GM19467 (cell line): ENCODE measurements at regions not wholly inside any gene's neighbourhood (a gene's known extent, or its start where the extent isn't known, plus 50 kb on each side); places are given as distances from the start of the nearest gene placed in this dataset.

ENCODE experiments used
- ATAC-seq: cut with Tn5 transposase; IDR thresholded peaks from one replicate; pipeline ENCODE4 v1.9.1; 2021; ENCODE audit warnings: mild to moderate bottlenecking, moderate library complexity; ENCODE audit not compliant: unreplicated experiment

DNA sequence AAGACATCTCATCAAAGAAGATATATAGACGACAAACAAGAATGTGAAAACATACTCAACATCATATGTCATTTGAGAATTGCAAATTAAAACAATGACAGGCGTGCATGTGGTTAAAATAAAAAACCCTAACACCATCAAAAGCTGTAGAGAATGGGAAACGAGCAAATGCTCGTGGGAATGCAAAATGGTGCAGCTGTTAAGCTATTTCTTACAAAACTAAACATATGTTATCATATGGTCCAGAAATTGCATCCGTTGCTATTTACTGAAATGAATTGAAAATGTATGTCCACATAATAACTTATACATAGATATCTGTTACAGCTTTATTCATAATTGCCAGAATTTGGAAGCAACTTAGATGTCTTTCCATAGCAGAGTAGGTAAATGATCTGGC, 574.4 kb downstream of the TNS3 start:
- ATAC-seq, result no peak

DNA sequence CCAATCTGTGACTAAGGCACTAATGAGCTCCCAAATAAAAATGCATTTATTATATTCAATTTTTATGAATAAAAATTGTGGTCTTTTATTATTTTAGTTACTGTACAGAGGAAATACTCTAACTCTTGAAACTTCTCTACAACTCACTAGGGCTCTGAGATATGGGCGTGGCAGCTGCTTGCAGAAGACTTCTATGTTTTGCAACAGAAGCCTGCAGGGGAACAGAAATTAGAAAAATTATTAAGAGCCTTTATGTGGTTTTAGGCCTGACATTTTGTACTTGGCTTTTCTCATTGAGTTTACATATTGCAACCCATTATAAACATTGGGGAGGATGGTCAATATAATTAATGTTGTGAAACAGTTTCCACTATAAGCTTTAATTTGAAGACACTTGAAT, 581.4 kb downstream of the TNS3 start:
- ATAC-seq, result no peak

DNA sequence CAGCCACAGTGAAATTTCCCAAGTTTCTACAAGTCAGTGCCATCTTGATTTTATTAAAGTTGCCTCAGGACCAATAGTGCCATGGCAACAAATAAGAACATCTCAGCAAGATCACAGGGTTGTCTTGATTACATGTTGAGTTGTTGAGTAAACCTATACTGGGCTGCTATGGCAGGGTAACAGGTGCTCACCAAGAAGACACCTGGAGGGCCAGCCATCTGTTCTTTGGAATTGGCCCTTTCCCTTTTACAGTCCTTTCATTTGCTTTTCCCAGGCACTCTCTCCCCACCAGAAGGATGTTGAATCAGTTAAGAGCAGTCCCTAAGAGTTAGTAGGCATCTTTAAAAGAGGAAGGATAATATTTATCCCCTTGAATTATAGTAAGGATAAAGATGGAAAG, 582.0 kb downstream of the TNS3 start:
- ATAC-seq, result no peak

DNA sequence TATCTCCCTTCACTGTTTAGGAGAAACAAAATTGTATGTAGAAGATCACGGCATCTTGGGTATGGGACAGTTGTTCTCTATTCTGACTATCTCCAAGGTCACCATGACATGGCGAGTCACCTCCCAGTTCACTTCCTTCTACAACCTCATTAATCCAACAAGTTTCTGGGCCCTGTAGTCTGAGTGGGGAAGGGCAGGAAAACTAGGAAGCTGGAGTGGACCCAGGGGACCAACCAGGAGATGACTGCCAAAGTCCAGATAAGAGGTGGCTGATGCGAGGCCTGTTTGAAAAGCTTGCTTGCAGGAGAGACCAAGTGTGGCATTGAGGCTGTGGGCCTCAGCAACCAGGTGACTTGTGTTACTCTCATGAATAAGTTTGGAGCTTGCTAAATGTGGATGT, 584.9 kb downstream of the TNS3 start:
- no peak for ATAC-seq

DNA sequence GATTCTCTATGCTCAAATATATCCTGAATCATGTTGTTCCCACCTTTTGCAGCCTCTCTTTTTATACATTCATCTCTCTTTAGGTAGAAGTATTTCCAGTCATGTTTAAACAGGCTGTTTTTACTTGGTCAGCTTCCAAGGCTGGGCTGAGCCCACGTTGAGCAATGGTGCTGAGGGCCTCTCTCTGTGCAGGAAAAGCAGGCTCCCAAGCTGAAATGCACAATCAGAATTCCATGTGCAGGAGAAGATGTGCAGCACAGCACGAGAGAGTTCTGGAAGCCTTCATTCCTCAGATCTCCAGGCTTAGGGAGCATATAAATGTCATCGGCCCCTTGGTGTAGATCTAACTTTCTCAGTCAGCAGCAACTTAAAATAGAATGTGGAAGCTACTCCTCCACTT, 588.5 kb downstream of the TNS3 start:
- ATAC-seq, result no peak

DNA sequence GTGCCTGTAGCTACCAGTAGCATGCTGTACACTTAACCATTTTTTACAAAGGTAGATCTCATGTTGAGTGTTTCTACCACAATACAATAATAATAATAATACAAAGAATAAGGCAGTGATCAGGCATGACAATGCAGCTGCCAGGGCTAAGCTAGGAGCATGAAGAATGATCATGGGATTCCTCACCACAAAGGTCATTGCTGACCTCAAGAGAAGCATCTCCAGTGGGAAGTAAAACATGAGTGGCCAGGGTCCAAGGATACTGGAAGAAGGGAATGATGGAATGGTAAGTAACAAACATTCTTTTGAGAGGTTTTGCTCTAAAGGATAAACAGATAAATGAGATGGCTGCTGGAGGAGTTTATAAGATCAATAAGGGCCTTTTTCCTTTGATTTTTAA, 591.1 kb downstream of the TNS3 start:
- ATAC-seq, result no peak

DNA sequence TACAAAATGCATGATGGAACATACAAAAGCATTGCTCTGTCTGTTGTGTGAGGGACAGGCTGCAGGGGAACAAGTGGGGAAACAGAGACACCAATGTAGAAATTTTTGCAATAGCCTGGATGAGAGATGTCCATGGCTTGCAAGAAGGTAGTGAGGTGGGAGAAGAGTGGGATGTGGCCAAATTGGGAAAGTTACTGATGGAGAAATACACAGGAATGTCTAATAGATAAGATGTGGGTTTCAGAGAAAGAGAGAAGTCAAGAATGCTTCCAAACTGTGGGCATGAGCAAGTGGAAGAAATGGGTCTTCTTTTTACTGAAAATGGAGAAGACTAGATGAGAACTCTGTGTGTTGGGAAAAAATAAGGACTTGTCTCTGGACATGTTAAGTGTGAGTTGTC, 592.7 kb downstream of the TNS3 start:
- ATAC-seq, result no peak

DNA sequence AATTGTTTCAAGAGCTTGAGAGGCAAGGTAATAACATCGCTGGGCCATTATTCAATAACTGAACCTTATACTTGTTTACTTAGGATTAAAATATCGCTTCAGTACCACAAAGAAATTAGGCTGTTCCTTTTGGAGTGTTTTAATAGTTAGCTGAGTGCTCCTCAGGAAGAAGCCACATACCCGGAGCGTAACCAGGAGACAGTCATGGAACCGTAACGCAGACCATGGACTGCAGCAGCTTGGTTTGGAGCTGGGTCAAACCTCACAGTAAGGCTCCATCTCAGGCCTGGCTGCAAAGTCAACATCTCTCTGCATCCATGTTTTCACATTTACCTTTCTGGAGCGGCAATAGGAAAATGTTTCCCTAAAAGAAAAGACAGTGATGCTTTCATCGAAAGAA, 599.0 kb downstream of the TNS3 start:
- no peak for ATAC-seq

DNA sequence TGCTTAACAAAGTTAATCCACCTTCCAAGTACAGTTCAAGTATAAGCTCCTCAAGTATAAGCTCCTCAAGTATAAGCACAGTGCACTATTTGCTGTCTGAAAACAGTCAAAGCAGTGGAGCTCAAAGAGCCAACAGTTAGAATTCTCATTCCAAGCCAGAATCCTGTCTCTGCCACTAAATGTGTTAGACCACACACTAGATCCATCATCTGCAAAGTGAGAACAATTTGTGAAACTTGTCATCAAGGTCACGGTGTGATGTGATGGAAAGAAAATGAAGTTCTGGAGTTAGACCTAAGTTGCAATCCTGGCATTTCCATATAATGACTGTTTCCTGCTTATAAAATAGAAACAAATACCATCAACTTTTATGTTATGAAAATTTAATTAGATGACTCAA, 602.5 kb downstream of the TNS3 start:
- ATAC-seq, result no peak

DNA sequence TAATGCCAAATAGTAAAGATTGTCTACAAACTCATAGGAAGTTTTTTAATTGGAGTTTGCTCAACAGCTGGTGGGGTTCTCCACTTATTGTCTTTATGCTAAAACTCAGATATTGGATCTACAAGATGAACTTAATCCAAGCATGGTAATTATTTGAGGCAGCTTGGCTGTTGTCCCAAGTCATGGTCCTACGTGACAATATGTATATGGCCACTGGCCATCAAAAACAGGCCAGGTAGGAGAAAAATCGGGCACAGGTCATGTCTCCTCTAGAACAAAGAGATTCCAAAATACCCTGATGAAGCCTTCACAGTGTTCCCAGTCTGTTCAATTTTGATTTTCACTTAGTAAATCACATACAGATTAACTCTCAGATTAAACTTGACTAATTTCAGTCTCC, 606.4 kb downstream of the TNS3 start:
- no peak for ATAC-seq

DNA sequence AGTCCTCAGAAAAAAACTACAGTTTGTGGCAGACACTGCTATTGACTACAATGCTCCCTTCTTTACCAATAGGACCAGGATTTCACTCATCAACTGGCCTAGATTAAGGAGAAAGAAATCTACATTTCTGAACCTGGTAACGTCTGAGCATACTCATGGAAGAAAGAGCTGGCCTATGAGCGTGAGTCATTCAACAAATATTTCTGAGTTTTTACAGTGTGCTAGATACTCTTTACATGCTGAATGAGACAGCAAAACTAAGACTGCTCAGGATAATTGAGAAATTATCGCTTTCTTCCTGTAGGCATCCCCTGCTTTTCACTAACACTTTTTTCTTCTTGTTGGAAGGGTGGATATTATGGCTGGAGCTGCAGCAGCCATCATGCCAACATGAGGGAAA, 609.7 kb downstream of the TNS3 start:
- ATAC-seq, result no peak

DNA sequence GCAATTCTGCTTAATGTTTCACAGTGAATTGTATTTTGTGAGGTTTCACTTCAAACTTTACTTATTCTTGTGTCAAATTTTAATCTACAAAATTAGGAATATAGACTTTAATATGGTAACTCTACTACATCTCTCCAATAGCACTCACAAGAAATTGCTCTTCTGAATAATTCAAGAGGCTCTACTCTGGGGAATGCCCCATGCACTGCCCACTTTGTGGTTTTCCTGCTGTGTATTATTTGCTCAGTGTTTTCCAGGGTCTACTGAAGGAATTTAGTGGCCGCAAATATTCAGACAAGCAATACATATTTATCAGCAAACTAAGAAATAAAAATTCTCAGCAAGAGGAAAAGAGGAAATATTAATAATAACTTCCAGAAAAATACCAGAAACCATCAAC, 611.4 kb downstream of the TNS3 start:
- ATAC-seq, result no peak

DNA sequence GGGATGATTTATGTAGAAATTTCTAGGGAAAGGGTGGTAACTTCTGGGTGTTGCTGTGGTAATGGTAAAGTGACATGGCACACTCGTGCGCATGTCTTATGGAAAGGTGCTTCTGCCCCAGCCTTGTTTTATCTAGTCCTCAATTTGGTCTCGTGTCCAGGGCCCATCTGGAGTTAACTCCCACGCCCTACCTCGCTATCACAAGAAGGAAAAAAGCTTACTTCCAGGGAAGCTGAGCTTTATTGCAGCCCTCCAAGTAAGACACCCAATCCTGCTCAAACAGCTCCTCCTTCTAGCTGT, 611.8 kb downstream of the TNS3 start:
- no peak for ATAC-seq

DNA sequence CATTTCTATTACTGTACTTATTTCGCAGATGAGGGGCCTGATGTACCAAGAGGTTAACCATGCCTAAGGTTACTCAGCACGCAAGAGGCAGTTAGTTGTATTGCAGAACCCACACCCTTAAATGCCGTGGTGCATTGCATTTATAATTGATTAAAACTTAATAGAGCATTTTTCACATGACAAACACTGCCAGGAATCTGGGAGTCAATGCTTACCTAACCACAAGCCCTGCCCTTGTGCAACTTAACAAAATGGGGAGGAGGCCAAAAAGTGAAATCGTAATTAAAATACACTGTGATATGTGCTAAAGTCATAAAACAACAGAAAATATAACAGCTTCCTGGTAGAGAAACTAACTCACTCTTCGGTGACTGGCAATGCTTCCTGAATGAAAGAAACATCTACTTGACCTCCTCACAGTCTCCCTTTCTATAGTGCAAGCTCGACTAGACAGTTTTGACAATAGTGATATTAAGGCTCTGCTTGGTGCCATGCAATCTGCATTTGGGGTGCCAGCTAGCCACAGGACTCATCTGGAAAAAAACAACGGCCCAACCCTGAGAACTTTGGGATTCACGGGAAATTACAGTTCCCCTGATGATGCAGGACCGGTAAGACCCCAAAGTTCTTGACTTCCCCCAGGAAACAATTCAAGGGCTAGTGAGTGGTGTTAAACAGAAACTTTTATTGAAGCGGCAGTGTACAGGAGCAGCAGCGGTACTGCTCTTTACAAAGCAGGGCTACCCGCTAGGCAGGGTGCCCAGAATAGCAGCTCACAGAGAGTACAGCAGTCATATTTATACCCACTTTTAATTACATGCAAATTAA, 612.4 kb downstream of the TNS3 start:
- ATAC-seq, result no peak

DNA sequence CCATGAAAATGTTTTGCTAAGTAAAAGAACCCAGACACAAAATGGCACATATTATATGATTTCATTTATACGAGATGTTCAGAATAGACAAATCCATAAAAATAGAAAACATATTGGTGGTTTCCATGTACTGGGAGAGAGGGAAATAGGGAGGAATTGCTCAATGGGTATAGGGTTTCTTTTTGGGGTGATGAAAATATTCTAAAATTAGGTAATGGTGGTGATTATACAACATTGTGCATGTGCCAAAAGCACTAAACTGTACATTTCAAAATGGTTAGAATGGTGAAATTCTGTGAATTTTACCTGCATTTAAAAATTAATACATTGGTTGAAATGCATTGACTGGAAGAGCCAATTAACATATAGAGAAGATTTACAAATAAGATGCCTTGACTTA, 613.9 kb downstream of the TNS3 start:
- ATAC-seq, result no peak

DNA sequence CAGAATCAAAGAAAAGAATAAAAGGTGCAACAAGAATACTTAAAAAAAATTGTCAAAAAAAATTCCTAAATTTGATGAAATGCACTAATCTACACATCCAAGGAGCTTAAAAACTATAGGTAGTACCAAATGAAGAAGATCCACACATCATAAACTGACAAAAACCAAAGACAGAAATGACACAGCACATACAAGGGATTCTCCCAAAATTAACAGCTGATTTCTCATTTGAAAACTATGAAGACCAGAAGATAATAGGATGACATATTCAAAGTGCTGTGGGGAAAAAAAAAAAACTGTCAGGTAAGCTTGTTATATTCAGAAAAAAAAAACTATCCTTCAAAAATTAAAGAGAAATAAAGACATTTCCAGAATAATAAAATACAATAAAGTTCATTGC, 618.2 kb downstream of the TNS3 start:
- no peak for ATAC-seq

DNA sequence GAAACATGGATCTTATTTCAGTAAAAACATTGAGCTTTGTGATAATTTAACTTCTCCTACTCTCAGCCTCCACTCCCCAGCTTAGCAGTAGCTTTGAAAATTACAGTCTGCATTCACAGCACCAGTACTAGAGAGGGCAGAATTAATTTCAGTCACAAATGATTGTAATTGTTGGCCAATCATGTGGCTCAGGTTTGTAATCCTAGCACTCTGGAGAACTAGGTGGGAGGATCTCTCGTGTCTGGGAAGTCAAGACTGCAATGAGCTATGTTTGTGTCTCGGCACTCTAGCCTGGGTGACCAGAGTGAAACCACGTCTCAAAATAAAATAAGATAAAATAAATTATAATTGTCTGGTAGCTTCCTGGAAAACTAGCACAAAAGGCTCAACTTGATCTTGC, 620.9 kb downstream of the TNS3 start:
- ATAC-seq, result no peak

DNA sequence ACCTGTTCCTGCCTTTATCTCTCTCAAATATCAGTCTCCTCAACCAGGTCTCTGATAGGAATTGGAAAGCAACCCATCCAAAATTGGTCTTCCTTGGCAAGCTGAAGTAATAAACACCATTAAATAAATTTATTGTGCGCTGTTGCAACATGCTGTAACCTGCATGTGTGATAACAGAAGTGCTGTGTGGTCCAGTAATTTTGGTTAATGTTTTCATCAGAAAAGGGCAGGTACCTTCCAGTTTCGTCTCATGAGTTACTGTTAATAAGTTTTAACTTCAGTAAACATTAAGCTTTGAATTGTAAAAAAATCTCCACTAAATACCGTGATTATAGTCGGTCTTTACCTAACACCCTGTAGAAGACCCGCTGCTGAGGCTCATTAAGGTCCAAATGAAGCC, 624.7 kb downstream of the TNS3 start:
- no peak for ATAC-seq

DNA sequence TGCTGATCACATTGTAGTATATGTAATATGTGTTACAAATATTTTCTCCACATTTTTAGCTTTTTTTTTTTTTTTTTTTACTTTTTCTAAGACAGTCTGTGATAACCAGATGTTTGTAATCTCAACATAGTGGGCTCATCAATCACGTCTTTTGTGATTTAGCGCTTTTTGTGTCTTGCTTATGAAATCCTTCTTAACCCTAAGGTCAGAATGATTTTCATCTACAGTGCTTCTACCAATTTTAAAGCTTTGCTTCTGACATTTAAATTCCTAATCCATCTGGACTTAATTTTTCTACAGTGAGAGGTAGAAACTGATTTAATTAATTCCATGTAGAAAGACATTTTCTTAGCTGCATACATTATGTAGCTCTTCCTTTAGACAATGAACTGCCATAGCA, 626.4 kb downstream of the TNS3 start:
- ATAC-seq, result no peak

DNA sequence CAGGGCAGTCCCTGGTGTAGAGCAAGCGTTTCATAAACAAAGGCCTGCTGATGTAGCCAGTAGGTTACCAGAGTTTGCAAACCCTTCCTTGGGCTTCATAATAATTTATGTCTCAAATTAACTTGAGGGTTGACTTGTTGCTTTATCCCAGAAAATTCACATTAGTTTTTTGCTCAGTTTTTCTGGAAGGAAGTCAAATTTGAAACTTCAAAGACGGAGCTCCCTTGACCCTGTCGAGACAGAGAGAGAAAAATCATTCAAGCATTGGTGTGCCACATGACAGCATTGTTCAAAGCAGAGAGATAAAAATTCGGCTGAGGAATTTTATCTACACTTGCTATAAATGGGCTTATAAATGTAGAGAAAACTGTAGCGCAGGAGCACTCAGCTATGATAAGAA, 627.7 kb downstream of the TNS3 start:
- ATAC-seq, result no peak

DNA sequence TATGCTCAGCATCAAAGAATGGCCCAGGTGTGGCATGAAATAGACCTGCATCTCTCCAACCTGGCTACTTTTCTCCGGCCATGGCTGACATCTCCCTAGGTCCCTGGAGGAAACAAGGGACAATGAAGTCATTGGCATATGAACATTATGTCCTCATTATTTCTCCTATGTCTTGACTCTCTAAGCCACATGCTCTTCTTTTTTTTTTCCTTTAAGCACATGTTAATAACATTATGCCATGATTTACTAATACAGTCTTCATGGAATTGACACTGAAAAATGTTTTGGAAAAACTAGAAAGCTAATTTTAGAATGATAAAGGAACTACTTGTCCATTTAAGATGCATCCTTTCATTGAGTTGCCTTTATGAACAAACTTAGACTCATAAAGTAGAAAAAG, 628.9 kb downstream of the TNS3 start:
- ATAC-seq, result no peak

DNA sequence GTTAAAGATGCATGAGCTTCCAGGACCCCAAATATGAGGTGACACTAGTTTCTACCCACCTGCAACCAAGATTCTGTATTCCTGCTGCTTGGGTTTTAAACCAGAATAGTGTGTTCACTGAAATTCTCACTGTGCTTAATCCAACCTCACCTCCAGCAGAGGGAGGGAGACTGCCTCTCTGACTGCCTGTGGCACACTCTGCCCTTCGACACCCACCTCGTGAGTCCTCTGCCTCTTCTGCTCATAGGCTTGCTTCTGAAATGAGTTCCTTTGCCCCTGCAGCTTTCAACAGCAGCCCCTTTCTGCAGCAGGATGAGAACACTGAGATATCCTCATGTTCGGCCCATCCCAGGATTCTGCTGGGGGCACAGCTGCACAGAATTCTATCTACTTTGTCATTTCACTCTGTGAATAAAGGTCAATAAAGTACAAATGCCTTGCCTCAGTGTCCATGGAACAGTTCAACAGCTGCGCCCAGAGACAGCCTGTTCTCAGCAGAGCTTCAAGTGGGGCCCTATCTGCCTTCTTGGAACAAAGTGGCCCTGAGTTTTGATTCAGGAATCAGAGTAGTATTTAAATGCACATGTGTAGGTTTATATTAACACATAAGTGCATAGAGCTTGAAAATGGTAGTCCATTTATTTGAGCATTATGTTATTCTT, 632.5 kb downstream of the TNS3 start:
- no peak for ATAC-seq

DNA sequence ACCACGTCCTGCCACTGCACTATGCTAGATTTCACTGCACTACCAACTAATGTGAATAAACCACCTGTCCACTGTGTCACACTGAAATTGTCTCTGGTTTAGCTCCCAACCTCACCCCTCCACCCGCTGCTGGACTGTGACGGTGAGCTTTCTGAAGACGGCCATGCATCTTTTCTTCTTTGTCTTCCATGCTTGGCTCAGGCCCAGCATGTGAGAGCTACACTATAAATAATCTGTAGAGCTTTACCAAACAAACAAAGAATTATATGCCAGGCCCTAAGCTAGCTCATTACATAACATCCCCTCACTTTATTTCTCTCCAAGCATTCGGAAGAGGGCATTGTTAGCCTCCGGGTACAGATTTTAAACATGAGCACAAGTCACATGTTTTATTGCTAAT, 633.2 kb downstream of the TNS3 start:
- no peak for ATAC-seq
